GM12878 (cell line): ENCODE measurements at regions not wholly inside any gene's neighbourhood (a gene's known extent, or its start where the extent isn't known, plus 50 kb on each side); places are given as distances from the start of the nearest gene placed in this dataset.

Source experiments
- ATAC-seq: fragments of 200-7000 bp; cut with Tn5 transposase; 3 replicates; pipeline ENCODE4 v1.9.1; 2020; ENCODE audit warnings: mild to moderate bottlenecking, moderate library complexity
- BruUV-seq: library from RNA; stranded (reverse); fragments of 400-500 nt; replicated peaks from 2 replicates; lab custom pipeline; 2021; lab: Mats Ljungman, UMichigan
- CTCF ChIA-PET: fragments of 300-600 bp; sonication (Branson Sonifier 250); formaldehyde crosslinking; extraction: SDS; loops from one replicate; lab custom pipeline; 2021; ENCODE audit warnings: inconsistent platforms; lab: Yijun Ruan, JAX
- POLR2A ChIA-PET: fragments of 350-600 bp; formaldehyde crosslinking; extraction: SDS; loops from one replicate; lab custom pipeline; 2021; ENCODE audit warnings: inconsistent platforms; lab: Charles Lee
- RAD21 ChIA-PET: fragments of 300-600 bp; sonication (Branson Sonifier 250); formaldehyde crosslinking; loops from one replicate; lab custom pipeline; 2023; ENCODE audit warnings: antibody characterized with exemption; ENCODE audit not compliant: unreplicated experiment; lab: Charles Lee
- SMC1A ChIA-PET: fragments of 300-600 bp; sonication (Branson Sonifier 250); formaldehyde crosslinking; loops from one replicate; lab custom pipeline; 2023; ENCODE audit not compliant: unreplicated experiment, uncharacterized antibody; lab: Charles Lee
- DNase-seq: peaks from one replicate; pipeline ENCODE4 v3.0.0-alpha.2; 2011; ENCODE audit warnings: low read depth, low spot score
- FAIRE-seq: peaks from 3 replicates; lab custom pipeline; 2011; peaks lifted over from hg19 to GRCh38; lab: Jason Lieb, UNC
- H2AFZ ChIP-seq: 2 replicates; pipeline ENCODE4 v1.6.0; 2011; ENCODE audit warnings: low read depth, low read length, control low read depth; ENCODE audit not compliant: control insufficient read depth
- H3K27ac ChIP-seq: 2 replicates; pipeline ENCODE4 v1.5.1; 2011; ENCODE audit warnings: control low read depth; ENCODE audit not compliant: control insufficient read depth, insufficient read depth
- H3K27me3 ChIP-seq, 2 experiments: replicated peaks in 1 of 2; 2 replicates each; pipeline versions ENCODE4 v1.6.0 to v1.6.1; 2011; ENCODE audit warnings: low read length in 1 of 2; ENCODE audit not compliant: control insufficient read depth in 2 of 2, insufficient read depth in 2 of 2
- H3K36me3 ChIP-seq, 2 experiments: 2 replicates each; pipeline ENCODE4 v1.5.1; 2011; ENCODE audit warnings: low read length in 1 of 2; ENCODE audit not compliant: control insufficient read depth in 2 of 2, insufficient read depth in 2 of 2
- H3K4me1 ChIP-seq: 2 replicates; pipeline ENCODE4 v1.6.1; 2011; ENCODE audit warnings: mild to moderate bottlenecking, low read length, moderate library complexity, mixed read lengths; ENCODE audit not compliant: control insufficient read depth, insufficient read depth
- H3K4me2 ChIP-seq: 2 replicates; pipeline ENCODE4 v1.6.0; 2011; ENCODE audit warnings: control low read depth; ENCODE audit not compliant: control insufficient read depth, insufficient read depth
- H3K4me3 ChIP-seq: fragments of 200-600 bp; sonication (generic); 2 replicates; pipeline ENCODE4 v1.5.1; 2016
- H3K79me2 ChIP-seq: 2 replicates; pipeline ENCODE4 v1.6.0; 2011; ENCODE audit warnings: low read length; ENCODE audit not compliant: control insufficient read depth, insufficient read depth
- H3K9ac ChIP-seq: 2 replicates; pipeline ENCODE4 v1.8.0; 2011; ENCODE audit warnings: low read length, control low read depth, mixed read lengths; ENCODE audit not compliant: control insufficient read depth, insufficient read depth
- H3K9me3 ChIP-seq: replicated peaks from 3 replicates; pipeline ENCODE4 v1.5.1; 2011; ENCODE audit warnings: mild to moderate bottlenecking, low read length; ENCODE audit not compliant: control insufficient read depth, insufficient read depth
- H4K20me1 ChIP-seq: 2 replicates; pipeline ENCODE4 v1.6.0; 2011; ENCODE audit not compliant: control insufficient read depth, insufficient read depth
- CBX5 ChIP-seq: sonication (generic); IDR thresholded peaks from 2 replicates; pipeline ENCODE4 v1.6.1; 2016; ENCODE audit warnings: low read depth, moderate library complexity, mild to moderate bottlenecking, inconsistent platforms
- KLF5 ChIP-seq: fragments of 450-650 bp; IDR thresholded peaks from 2 replicates; pipeline ENCODE4 v1.6.1; 2014; ENCODE audit warnings: mild to moderate bottlenecking; ENCODE audit not compliant: partially characterized antibody
- MEF2A ChIP-seq: IDR thresholded peaks from 2 replicates; pipeline ENCODE4 v1.6.1; 2011; ENCODE audit warnings: low read depth, mild to moderate bottlenecking, low read length, moderate library complexity; ENCODE audit not compliant: insufficient read depth
- MYC ChIP-seq: IDR thresholded peaks from 2 replicates; pipeline ENCODE4 v1.6.1; 2011; ENCODE audit warnings: mild to moderate bottlenecking, low read length, moderate library complexity, inconsistent platforms; ENCODE audit not compliant: insufficient read depth, insufficient replicate concordance, insufficient read length, severe bottlenecking
- PML ChIP-seq: IDR thresholded peaks from 2 replicates; pipeline ENCODE4 v1.6.1; 2012; ENCODE audit warnings: low read length, inconsistent platforms
- RB1 ChIP-seq: fragments of 450-650 bp; formaldehyde crosslinking; IDR thresholded peaks from 2 replicates; pipeline ENCODE4 v1.6.1; 2017; ENCODE audit warnings: mild to moderate bottlenecking, borderline replicate concordance
- RBBP5 ChIP-seq: fragments of 200-600 bp; sonication (generic); conservative IDR thresholded peaks from 2 replicates; pipeline ENCODE4 v1.6.1; 2016
- SP1 ChIP-seq: IDR thresholded peaks from one replicate; pipeline ENCODE4 v1.6.1; 2011; ENCODE audit warnings: low read depth, low read length
- TARDBP ChIP-seq: IDR thresholded peaks from 2 replicates; pipeline ENCODE4 v1.6.1; 2016; ENCODE audit warnings: borderline replicate concordance
- ZNF274 ChIP-seq: IDR thresholded peaks from one replicate; pipeline ENCODE4 v1.8.0; 2011; ENCODE audit not compliant: insufficient read length, insufficient read depth
- WGBS: methylation state at CpG from one replicate; pipeline ENCODE4 v1.1.6; 2016; ENCODE audit warnings: low lambda C conversion rate; ENCODE audit not compliant: insufficient replicate concordance, insufficient coverage; ENCODE audit errors: missing lambda C conversion rate; 5-methylcytosine and 5-hydroxymethylcytosine counted together
- in situ Hi-C: fragments of 300-500 bp; cut with MboI; formaldehyde crosslinking; loops from 9 replicates; pipeline ENCODE4 v1.14.3; 2018; ENCODE audit warnings: mixed read lengths
- intact Hi-C: fragments of 100-400 bp; cut with micrococcal nuclease; formaldehyde crosslinking; loops from one replicate; pipeline ENCODE4 v1.14.2; 2022; ENCODE audit not compliant: unreplicated experiment
- TF ChIP-seq, protein P1 (sequence below): fragments of 450-650 bp; IDR thresholded peaks from 2 replicates; pipeline ENCODE4 v1.6.1; 2016; ENCODE audit warnings: mild to moderate bottlenecking
- TF ChIP-seq, protein P2 (sequence below): IDR thresholded peaks from 2 replicates; pipeline ENCODE4 v1.6.1; 2011; ENCODE audit warnings: mild to moderate bottlenecking, low read depth, low read length, moderate library complexity; ENCODE audit not compliant: insufficient replicate concordance
- TF ChIP-seq, protein P3 (sequence below): IDR thresholded peaks from 2 replicates; pipeline ENCODE4 v1.6.1; 2011; ENCODE audit warnings: borderline replicate concordance, low read depth, mild to moderate bottlenecking, moderate library complexity, mixed read lengths, low read length; ENCODE audit not compliant: insufficient read depth; ENCODE audit errors: extremely low read length

DNA sequence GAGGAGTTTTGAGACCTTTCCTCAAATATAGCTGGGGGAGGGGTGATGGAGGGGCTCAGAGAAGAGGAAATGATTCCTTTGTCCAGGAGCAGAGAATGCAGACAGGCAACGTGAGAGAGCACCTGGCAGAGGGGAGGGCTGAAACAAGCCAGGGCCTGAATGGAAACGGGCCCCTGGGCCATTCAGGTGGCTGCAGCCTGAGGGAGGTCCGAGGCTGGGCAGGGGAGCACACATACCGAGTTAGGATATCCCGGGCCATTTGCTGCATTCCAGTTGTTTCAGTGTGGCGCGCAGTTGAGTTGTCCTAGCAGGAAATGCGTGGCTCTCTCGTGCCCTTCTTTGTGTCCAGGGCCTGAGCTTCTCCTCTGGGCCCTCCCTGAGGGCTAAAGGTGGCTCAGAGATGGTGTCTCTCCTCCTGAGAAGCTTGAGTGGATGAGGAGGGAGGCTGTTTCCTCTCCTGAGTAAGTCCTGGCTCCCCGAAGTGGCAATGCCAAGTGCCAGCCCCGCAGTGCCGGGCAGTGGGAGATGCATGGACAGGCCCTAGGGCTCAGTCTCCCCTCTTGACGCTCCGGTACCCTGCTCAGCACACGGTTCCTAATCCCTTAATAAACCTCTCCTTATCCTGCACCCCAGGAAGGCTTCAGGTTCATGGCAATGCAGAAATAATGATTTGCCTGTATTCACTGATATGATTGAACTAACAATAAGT lies 85.5 kb upstream of the VRK1 start:
- ChIA-PET CTCF (interaction anchor here (0.6 to 2.4 kb wide), 2 partner anchors 13 to 411 kb away, joined by 3 to 5 read pairs; no protein-coding TSS in a partner anchor), RAD21 (no interaction called here), SMC1A (interaction anchor here (0.9 to 1.3 kb wide), 3 partner anchors 22 to 45 kb away, joined by 3 read pairs; no protein-coding TSS in a partner anchor), POLR2A (no interaction called here)
- Histone ChIP-seq H3K27ac (no peak overlapping the region), H3K79me2 (no peaks in the 10 kb centered on the region), H3K36me3 (no peaks in the 10 kb centered on the region), H2AFZ (no peak overlapping the region), H4K20me1 (no peaks in the 10 kb centered on the region), H3K27me3 (no peaks in the 10 kb centered on the region; a peak in 1 of 4 replicates), H3K4me2 (no peak overlapping the region), H3K4me1 (peaks cover 11% of the 10 kb centered on the region), H3K4me3 (no peak overlapping the region), H3K9me3 (no peaks in the 10 kb centered on the region), H3K9ac (no peak overlapping the region)
- FAIRE-seq (no peak), DNase-seq (no peak), ATAC-seq (no peak)
- intact Hi-C loops: no loop called here
- TF ChIP-seq SP1 (no peak), RBBP5 (no peak), MYC (no peak), PML (no peak), ZNF274 (no peak)
- WGBS: 60% methylated on average over 14 of the region's 15 CpGs
- in situ Hi-C loops: no loop called here
- BruUV-seq: no TSS peak

DNA sequence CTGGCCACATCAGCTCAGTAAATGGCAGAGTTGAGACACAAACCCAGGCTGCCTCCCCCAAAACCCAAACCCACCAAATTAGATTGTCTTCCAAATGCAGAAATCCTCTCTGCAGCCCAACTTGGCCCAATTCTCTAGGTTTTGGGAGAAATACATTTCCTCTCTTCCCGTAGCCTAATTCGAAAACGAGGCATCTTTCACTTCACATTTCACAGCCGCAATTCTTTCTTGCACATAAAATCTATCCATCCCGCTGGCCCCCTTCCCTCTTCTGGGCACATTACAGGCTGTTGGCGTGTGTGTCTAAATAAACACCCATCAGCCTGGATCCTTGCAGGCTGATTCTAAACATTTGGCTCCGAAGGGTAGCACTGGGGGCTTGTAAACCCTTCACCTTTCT lies 83.8 kb upstream of the VRK1 start:
- Histone ChIP-seq H4K20me1 (no peaks in the 10 kb centered on the region), H3K9ac (no peak overlapping the region), H3K27ac (no peak overlapping the region), H3K4me2 (no peak overlapping the region), H3K79me2 (no peaks in the 10 kb centered on the region), H3K4me3 (no peak overlapping the region), H2AFZ (no peak overlapping the region), H3K4me1 (peaks cover 11% of the 10 kb centered on the region), H3K9me3 (no peaks in the 10 kb centered on the region), H3K36me3 (no peaks in the 10 kb centered on the region), H3K27me3 (no peaks in the 10 kb centered on the region; a peak in 1 of 4 replicates)
- ChIA-PET RAD21 (interaction anchor here (1.2 kb wide), 1 partner anchor 14 kb away, joined by 3 read pairs; no protein-coding TSS in a partner anchor), SMC1A (interaction anchor here (0.7 to 1.3 kb wide), 2 partner anchors 14 to 27 kb away, joined by 3 to 4 read pairs; no protein-coding TSS in a partner anchor), POLR2A (no interaction called here), CTCF (interaction anchor here (0.7 to 2.4 kb wide), 3 partner anchors 13 to 27 kb away, joined by 3 to 5 read pairs (median 4); no protein-coding TSS in a partner anchor)
- BruUV-seq: no TSS peak
- no peak for ATAC-seq
- DNase-seq: no peak
- in situ Hi-C loops (no loop called here), intact Hi-C loops (no loop called here)
- TF ChIP-seq, protein P1, sequence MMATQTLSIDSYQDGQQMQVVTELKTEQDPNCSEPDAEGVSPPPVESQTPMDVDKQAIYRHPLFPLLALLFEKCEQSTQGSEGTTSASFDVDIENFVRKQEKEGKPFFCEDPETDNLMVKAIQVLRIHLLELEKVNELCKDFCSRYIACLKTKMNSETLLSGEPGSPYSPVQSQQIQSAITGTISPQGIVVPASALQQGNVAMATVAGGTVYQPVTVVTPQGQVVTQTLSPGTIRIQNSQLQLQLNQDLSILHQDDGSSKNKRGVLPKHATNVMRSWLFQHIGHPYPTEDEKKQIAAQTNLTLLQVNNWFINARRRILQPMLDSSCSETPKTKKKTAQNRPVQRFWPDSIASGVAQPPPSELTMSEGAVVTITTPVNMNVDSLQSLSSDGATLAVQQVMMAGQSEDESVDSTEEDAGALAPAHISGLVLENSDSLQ: no peak
- TF ChIP-seq KLF5 (no peak), TARDBP (no peak), CBX5 (no peak), MEF2A (no peak), RB1 (no peak)
- TF ChIP-seq, protein P2, sequence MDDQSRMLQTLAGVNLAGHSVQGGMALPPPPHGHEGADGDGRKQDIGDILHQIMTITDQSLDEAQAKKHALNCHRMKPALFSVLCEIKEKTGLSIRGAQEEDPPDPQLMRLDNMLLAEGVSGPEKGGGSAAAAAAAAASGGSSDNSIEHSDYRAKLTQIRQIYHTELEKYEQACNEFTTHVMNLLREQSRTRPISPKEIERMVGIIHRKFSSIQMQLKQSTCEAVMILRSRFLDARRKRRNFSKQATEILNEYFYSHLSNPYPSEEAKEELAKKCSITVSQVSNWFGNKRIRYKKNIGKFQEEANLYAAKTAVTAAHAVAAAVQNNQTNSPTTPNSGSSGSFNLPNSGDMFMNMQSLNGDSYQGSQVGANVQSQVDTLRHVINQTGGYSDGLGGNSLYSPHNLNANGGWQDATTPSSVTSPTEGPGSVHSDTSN: no peak
- TF ChIP-seq, protein P3, sequence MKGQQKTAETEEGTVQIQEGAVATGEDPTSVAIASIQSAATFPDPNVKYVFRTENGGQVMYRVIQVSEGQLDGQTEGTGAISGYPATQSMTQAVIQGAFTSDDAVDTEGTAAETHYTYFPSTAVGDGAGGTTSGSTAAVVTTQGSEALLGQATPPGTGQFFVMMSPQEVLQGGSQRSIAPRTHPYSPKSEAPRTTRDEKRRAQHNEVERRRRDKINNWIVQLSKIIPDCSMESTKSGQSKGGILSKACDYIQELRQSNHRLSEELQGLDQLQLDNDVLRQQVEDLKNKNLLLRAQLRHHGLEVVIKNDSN: no peak
- 51% methylated on average over 7 of the region's 7 CpGs for WGBS
- FAIRE-seq: no peak
